SK-N-SH (cell line): ENCODE measurements at regions not wholly inside any gene's neighbourhood (a gene's known extent, or its start where the extent isn't known, plus 50 kb on each side); places are given as distances from the start of the nearest gene placed in this dataset.
A peak's percentile ranks its signal among the peaks of the same experiment; 100 is the strongest.

Source experiments
- CTCF ChIA-PET: fragments of 300-600, 350-600 bp; formaldehyde crosslinking; extraction: SDS; loops from one replicate; lab custom pipeline; 2021; lab: Yijun Ruan, JAX
- POLR2A ChIA-PET: fragments of 350-600 bp; sonication (Branson Sonifier 250); formaldehyde crosslinking; extraction: SDS; loops from one replicate; lab custom pipeline; 2020; ENCODE audit warnings: antibody characterized with exemption, inconsistent platforms; lab: Yijun Ruan, JAX
- DNase-seq: peaks from one replicate; pipeline ENCODE4 v3.0.0; 2012
- H2AFZ ChIP-seq: fragments of 200-600 bp; sonication (generic); 2 replicates; pipeline ENCODE4 v1.8.1; 2016; ENCODE audit warnings: antibody characterized with exemption, mild to moderate bottlenecking, low read depth
- H3F3A ChIP-seq: fragments of 200-600 bp; sonication (generic); replicated peaks from 2 replicates; pipeline ENCODE3; 2016; ENCODE audit warnings: antibody characterized with exemption, mild to moderate bottlenecking; ENCODE audit not compliant: insufficient read depth
- H3K27ac ChIP-seq, 2 experiments: fragments of 200-500 bp in 1 of 2; fragments of 200-600 bp in 1 of 2; sonication (Bioruptor generic) in 1 of 2; sonication (generic), shearing (Covaris generic) in 1 of 2; 2 replicates each; pipeline versions ENCODE4 v1.5.1 to v1.6.1; 2014 to 2016; ENCODE audit warnings: low read depth in 2 of 2, inconsistent platforms in 1 of 2, low read length in 1 of 2, mild to moderate bottlenecking in 1 of 2, mixed read lengths in 1 of 2
- H3K27me3 ChIP-seq: fragments of 200-600 bp; sonication (generic), shearing (Covaris generic); 2 replicates; pipeline ENCODE4 v1.6.1; 2016; ENCODE audit warnings: mixed run types; ENCODE audit not compliant: insufficient read depth
- H3K36me3 ChIP-seq, 2 experiments: fragments of 200-500 bp in 1 of 2; fragments of 200-600 bp in 1 of 2; sonication (Bioruptor generic) in 1 of 2; sonication (generic) in 1 of 2; replicated peaks in 1 of 2; 2 replicates each; pipeline versions ENCODE3 to v1.5.1; 2014 to 2016; ENCODE audit warnings: low read length in 1 of 2, mild to moderate bottlenecking in 1 of 2; ENCODE audit not compliant: insufficient read depth in 2 of 2, control insufficient read depth in 1 of 2
- H3K4me1 ChIP-seq, 2 experiments: fragments of 200-500 bp in 1 of 2; fragments of 200-600 bp in 1 of 2; sonication (Bioruptor generic) in 1 of 2; sonication (generic), shearing (Covaris generic) in 1 of 2; 2 replicates each; pipeline versions ENCODE4 v1.5.1 to v1.6.1; 2014 to 2016; ENCODE audit warnings: low read depth in 1 of 2, low read length in 1 of 2, mixed run types in 1 of 2; ENCODE audit not compliant: insufficient read depth in 2 of 2, control insufficient read depth in 1 of 2
- H3K4me2 ChIP-seq: fragments of 200-600 bp; sonication (generic), shearing (Covaris generic); 2 replicates; pipeline ENCODE4 v1.6.1; 2017; ENCODE audit warnings: mixed run types
- H3K4me3 ChIP-seq, 2 experiments: fragments of 200-500 bp in 1 of 2; fragments of 200-600 bp in 1 of 2; sonication (Bioruptor generic) in 1 of 2; sonication (generic), shearing (Covaris generic) in 1 of 2; 2 replicates each; pipeline versions ENCODE4 v1.5.1 to v1.8.1; 2014 to 2016; ENCODE audit warnings: low read depth in 2 of 2, inconsistent platforms in 1 of 2, low read length in 1 of 2, mild to moderate bottlenecking in 1 of 2, mixed read lengths in 1 of 2, moderate library complexity in 1 of 2
- H3K79me2 ChIP-seq: fragments of 200-600 bp; sonication (generic); 2 replicates; pipeline ENCODE4 v1.8.1; 2017; ENCODE audit warnings: mild to moderate bottlenecking; ENCODE audit not compliant: insufficient read depth
- H3K9ac ChIP-seq: fragments of 200-600 bp; sonication (generic); 2 replicates; pipeline ENCODE4 v1.6.1; 2017; ENCODE audit warnings: mixed run types
- H3K9me2 ChIP-seq: fragments of 200-600 bp; sonication (generic); 2 replicates; pipeline ENCODE4 v1.6.1; 2017; ENCODE audit warnings: mixed run types
- H3K9me3 ChIP-seq: fragments of 200-600 bp; sonication (generic); 2 replicates; pipeline ENCODE4 v1.6.1; 2017; ENCODE audit warnings: mixed run types, mild to moderate bottlenecking, moderate library complexity
- H4K20me1 ChIP-seq: fragments of 200-600 bp; sonication (generic); 2 replicates; pipeline ENCODE4 v1.6.1; 2017; ENCODE audit warnings: mild to moderate bottlenecking, mixed run types; ENCODE audit not compliant: insufficient read depth
- CHD2 ChIP-seq: fragments of 150-350 bp; IDR thresholded peaks from 2 replicates; pipeline ENCODE4 v1.6.1; 2018; ENCODE audit warnings: low read length; ENCODE audit not compliant: partially characterized antibody
- CTCF ChIP-seq: fragments of 200-600 bp; sonication (generic); IDR thresholded peaks from 2 replicates; pipeline ENCODE4 v1.6.1; 2017; ENCODE audit warnings: antibody characterized with exemption, mild to moderate bottlenecking, moderate library complexity
- ELF1 ChIP-seq: IDR thresholded peaks from 2 replicates; pipeline ENCODE4 v1.4.0; 2012
- EP300 ChIP-seq, 2 experiments: IDR thresholded peaks; 2 replicates each; pipeline versions ENCODE4 v1.4.0 to v1.6.1; 2012; ENCODE audit warnings: borderline replicate concordance in 1 of 2, low read depth in 1 of 2, low read length in 1 of 2
- FOSL2 ChIP-seq: IDR thresholded peaks from 2 replicates; pipeline ENCODE4 v1.4.0; 2012; ENCODE audit warnings: low read depth, mild to moderate bottlenecking, moderate library complexity, borderline replicate concordance
- FOXM1 ChIP-seq: IDR thresholded peaks from 2 replicates; pipeline ENCODE4 v1.4.0; 2012; ENCODE audit warnings: low read depth, mild to moderate bottlenecking
- GABPA ChIP-seq: IDR thresholded peaks from 2 replicates; pipeline ENCODE4 v1.4.0; 2012; ENCODE audit warnings: low read depth, mild to moderate bottlenecking
- GATA2 ChIP-seq: sonication (generic); formaldehyde crosslinking; IDR thresholded peaks from 2 replicates; pipeline ENCODE4 v1.5.0; 2020; ENCODE audit warnings: mild to moderate bottlenecking, missing genetic modification reagents
- MEF2A ChIP-seq: IDR thresholded peaks from 2 replicates; pipeline ENCODE4 v1.4.0; 2012; ENCODE audit warnings: low read depth, borderline replicate concordance
- MXI1 ChIP-seq: IDR thresholded peaks from 2 replicates; pipeline ENCODE4 v1.6.1; 2012; ENCODE audit warnings: mild to moderate bottlenecking, low read depth, low read length, improper control_type of control experiment
- NFIC ChIP-seq: IDR thresholded peaks from 2 replicates; pipeline ENCODE4 v1.4.0; 2012; ENCODE audit warnings: borderline replicate concordance
- RAD21 ChIP-seq: IDR thresholded peaks from 2 replicates; pipeline ENCODE4 v1.6.1; 2012; ENCODE audit warnings: mild to moderate bottlenecking, low read length
- RCOR1 ChIP-seq: fragments of 150-350 bp; IDR thresholded peaks from 2 replicates; pipeline ENCODE4 v1.6.1; 2017; ENCODE audit warnings: antibody characterized with exemption, low read length
- REST ChIP-seq: IDR thresholded peaks from 2 replicates; pipeline ENCODE4 v1.6.1; 2012; ENCODE audit warnings: mild to moderate bottlenecking, low read depth, low read length, moderate library complexity
- RFX5 ChIP-seq: IDR thresholded peaks from 2 replicates; pipeline ENCODE4 v1.6.1; 2012; ENCODE audit warnings: mild to moderate bottlenecking, improper control_type of control experiment, low read length
- SMC3 ChIP-seq: IDR thresholded peaks from 2 replicates; pipeline ENCODE4 v1.6.1; 2012; ENCODE audit warnings: low read depth, low read length, improper control_type of control experiment
- TCF12 ChIP-seq: IDR thresholded peaks from 2 replicates; pipeline ENCODE4 v1.4.0; 2012
- TEAD4 ChIP-seq: IDR thresholded peaks from 2 replicates; pipeline ENCODE4 v1.4.0; 2012; ENCODE audit warnings: mild to moderate bottlenecking, borderline replicate concordance; ENCODE audit not compliant: insufficient read depth
- YY1 ChIP-seq: IDR thresholded peaks from 2 replicates; pipeline ENCODE4 v1.4.0; 2012; ENCODE audit warnings: low read depth, mild to moderate bottlenecking
- WGBS: methylation state at CpG from one replicate; pipeline ENCODE4 v1.1.6; 2017; ENCODE audit warnings: low lambda C conversion rate; 5-methylcytosine and 5-hydroxymethylcytosine counted together
- TF ChIP-seq, protein P1 (sequence below): IDR thresholded peaks from 2 replicates; pipeline ENCODE4; 2012
- TF ChIP-seq, protein P2 (sequence below): fragments of 150-350 bp; IDR thresholded peaks from 2 replicates; pipeline ENCODE4 v1.6.1; 2016; ENCODE audit warnings: mild to moderate bottlenecking, low read depth, low read length
- TF ChIP-seq, protein P3 (sequence below): IDR thresholded peaks from 2 replicates; pipeline ENCODE4 v1.4.0; 2012; ENCODE audit warnings: low read depth

DNA sequence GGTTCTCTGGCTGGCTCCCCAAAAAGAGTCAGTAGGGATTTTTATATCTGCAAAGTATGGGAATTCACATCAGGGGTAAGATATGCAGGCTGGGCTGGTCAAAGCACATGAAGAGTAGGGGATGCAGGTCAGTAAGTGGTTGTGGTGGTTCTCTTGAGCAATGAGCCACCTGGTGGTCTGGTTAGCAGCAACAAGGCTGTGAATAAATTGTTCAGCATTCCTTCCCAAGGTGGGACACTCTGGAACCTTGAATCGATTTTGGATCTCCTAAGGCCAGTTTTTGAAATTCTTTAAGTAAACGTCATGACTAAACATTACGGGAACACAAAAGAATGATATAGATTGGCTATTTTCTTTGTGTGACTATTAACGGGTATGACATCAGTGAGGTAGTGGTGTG lies 563.0 kb upstream of the NEGR1 start:
- Histone ChIP-seq H3F3A (no peaks in the 10 kb centered on the region), H3K4me1 (no peaks in the 10 kb centered on the region), H3K36me3 (no peaks in the 10 kb centered on the region), H3K27me3 (no peaks in the 10 kb centered on the region), H3K4me2 (no peak overlapping the region), H4K20me1 (no peaks in the 10 kb centered on the region), H3K27ac (no peak overlapping the region), H3K9ac (no peak overlapping the region), H2AFZ (no peak overlapping the region), H3K9me2 (no peaks in the 10 kb centered on the region), H3K9me3 (no peaks in the 10 kb centered on the region), H3K79me2 (no peaks in the 10 kb centered on the region), H3K4me3 (no peak overlapping the region)
- CTCF ChIA-PET: interaction anchor here (0.8 kb wide), 1 partner anchor 561 kb away, joined by 4 read pairs; no protein-coding TSS in a partner anchor
- 49% methylated on average over 4 of the region's 4 CpGs for whole genome bisulfite sequencing
- POLR2A ChIA-PET: no interaction called here
- DNase-seq: no peak
- TF ChIP-seq CTCF (peak; percentile 32; the same call in 1 of the 2 replicates), SMC3 (peak; percentile 38; the same call in 1 of the 2 replicates), EP300 (IDR thresholded peaks at IDR 0.05; ENCODE audit: borderline replicate concordance in 1 of 2, low read depth in 1 of 2, low read length in 1 of 2) (no peak), FOSL2 (no peak), MXI1 (no peak), FOXM1 (no peak), MEF2A (no peak), RAD21 (peak; percentile 61), ELF1 (no peak), NFIC (no peak), TCF12 (no peak)
- TF ChIP-seq, protein P1, sequence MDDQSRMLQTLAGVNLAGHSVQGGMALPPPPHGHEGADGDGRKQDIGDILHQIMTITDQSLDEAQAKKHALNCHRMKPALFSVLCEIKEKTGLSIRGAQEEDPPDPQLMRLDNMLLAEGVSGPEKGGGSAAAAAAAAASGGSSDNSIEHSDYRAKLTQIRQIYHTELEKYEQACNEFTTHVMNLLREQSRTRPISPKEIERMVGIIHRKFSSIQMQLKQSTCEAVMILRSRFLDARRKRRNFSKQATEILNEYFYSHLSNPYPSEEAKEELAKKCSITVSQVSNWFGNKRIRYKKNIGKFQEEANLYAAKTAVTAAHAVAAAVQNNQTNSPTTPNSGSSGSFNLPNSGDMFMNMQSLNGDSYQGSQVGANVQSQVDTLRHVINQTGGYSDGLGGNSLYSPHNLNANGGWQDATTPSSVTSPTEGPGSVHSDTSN: no peak
- TF ChIP-seq, protein P2, sequence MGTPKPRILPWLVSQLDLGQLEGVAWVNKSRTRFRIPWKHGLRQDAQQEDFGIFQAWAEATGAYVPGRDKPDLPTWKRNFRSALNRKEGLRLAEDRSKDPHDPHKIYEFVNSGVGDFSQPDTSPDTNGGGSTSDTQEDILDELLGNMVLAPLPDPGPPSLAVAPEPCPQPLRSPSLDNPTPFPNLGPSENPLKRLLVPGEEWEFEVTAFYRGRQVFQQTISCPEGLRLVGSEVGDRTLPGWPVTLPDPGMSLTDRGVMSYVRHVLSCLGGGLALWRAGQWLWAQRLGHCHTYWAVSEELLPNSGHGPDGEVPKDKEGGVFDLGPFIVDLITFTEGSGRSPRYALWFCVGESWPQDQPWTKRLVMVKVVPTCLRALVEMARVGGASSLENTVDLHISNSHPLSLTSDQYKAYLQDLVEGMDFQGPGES: no peak
- TF ChIP-seq, protein P3, sequence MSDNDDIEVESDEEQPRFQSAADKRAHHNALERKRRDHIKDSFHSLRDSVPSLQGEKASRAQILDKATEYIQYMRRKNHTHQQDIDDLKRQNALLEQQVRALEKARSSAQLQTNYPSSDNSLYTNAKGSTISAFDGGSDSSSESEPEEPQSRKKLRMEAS: no peak

- DNase-seq: no peak
- Histone ChIP-seq H3K4me1 (no peaks in the 10 kb centered on the region), H3K9me2 (no peaks in the 10 kb centered on the region), H2AFZ (no peak overlapping the region), H3K4me2 (no peak overlapping the region), H3K9me3 (no peaks in the 10 kb centered on the region), H3K79me2 (no peaks in the 10 kb centered on the region), H3K27ac (no peak overlapping the region), H3K36me3 (no peaks in the 10 kb centered on the region), H3K4me3 (no peak overlapping the region), H4K20me1 (no peaks in the 10 kb centered on the region), H3F3A (no peaks in the 10 kb centered on the region), H3K9ac (no peak overlapping the region), H3K27me3 (no peaks in the 10 kb centered on the region)
- ChIA-PET CTCF (no interaction called here), POLR2A (no interaction called here)
- TF ChIP-seq TEAD4 (no peak), RFX5 (no peak), REST (no peak), MEF2A (no peak), GATA2 (no peak), RCOR1 (no peak), GABPA (no peak), TCF12 (no peak), CHD2 (no peak), ELF1 (no peak), YY1 (no peak)
These were observed 555.4 kb upstream of the NEGR1 start for GRCh38 chr1:72837781-72838180.
